CD4-positive, alpha-beta T cell (primary cell): ENCODE measurements at regions not wholly inside any gene's neighbourhood (a gene's known extent, or its start where the extent isn't known, plus 50 kb on each side); places are given as distances from the start of the nearest gene placed in this dataset.

ENCODE experiments used
- ATAC-seq: fragments of 200-7000 bp; cut with Tn5 transposase; one replicate; pipeline ENCODE4 v1.10.0; 2022; ENCODE audit warnings: mild to moderate bottlenecking; ENCODE audit not compliant: poor library complexity
- CTCF ChIA-PET: fragments of 350-600 bp; sonication (Branson Sonifier 250); formaldehyde crosslinking; loops from one replicate; lab custom pipeline; 2021; ENCODE audit warnings: antibody characterized with exemption, inconsistent platforms; lab: Charles Lee
- POLR2A ChIA-PET: fragments of 350-600 bp; sonication (Branson Sonifier 250); formaldehyde crosslinking; loops from one replicate; lab custom pipeline; 2021; ENCODE audit warnings: antibody characterized with exemption, inconsistent platforms; lab: Charles Lee
- DNase-seq, 14 experiments: peaks; one replicate each; pipeline ENCODE4 v3.0.0-alpha.2; 2013 to 2020; ENCODE audit warnings: mixed read lengths in 2 of 14
- H3K27ac ChIP-seq, 2 donors: one replicate each; pipeline versions ENCODE4 v1.5.1 to v1.7.0; 2013; ENCODE audit warnings: low read length in 2 of 2, low read depth in 1 of 2, mild to moderate bottlenecking in 1 of 2
- H3K27me3 ChIP-seq, 2 experiments: 1 replicate in 1 of 2; 2 replicates in 1 of 2; pipeline versions ENCODE4 v1.6.1 to v1.7.0; 2013; ENCODE audit warnings: low read length in 2 of 2, control low read depth in 1 of 2, mild to moderate bottlenecking in 1 of 2, moderate library complexity in 1 of 2; ENCODE audit not compliant: insufficient read depth in 2 of 2, control insufficient read depth in 1 of 2
- H3K36me3 ChIP-seq: one replicate; pipeline ENCODE4 v1.6.1; 2013; ENCODE audit warnings: low read length, control low read depth; ENCODE audit not compliant: insufficient read depth
- H3K4me1 ChIP-seq: one replicate; pipeline ENCODE4 v1.6.1; 2013; ENCODE audit warnings: low read length, control low read depth; ENCODE audit not compliant: insufficient read depth
- H3K4me3 ChIP-seq: one replicate; pipeline ENCODE4 v1.5.1; 2013; ENCODE audit warnings: mild to moderate bottlenecking, low read length, moderate library complexity
- H3K9me3 ChIP-seq, 2 experiments: 1 replicate in 1 of 2; 2 replicates in 1 of 2; pipeline versions ENCODE4 v1.6.1 to v1.7.0; 2013; ENCODE audit warnings: low read length in 2 of 2, mild to moderate bottlenecking in 2 of 2, control low read depth in 1 of 2, moderate library complexity in 1 of 2; ENCODE audit not compliant: control insufficient read depth in 1 of 2, insufficient read depth in 1 of 2
- H3K27ac Mint-ChIP-seq: one replicate; pipeline ENCODE4 v1.8.0; 2020; ENCODE audit warnings: mixed read lengths
- H3K27me3 Mint-ChIP-seq: one replicate; pipeline ENCODE4 v1.8.0; 2021; ENCODE audit warnings: mixed read lengths
- H3K36me3 Mint-ChIP-seq: one replicate; pipeline ENCODE4 v1.8.0; 2021; ENCODE audit warnings: low read depth, mixed read lengths
- H3K4me1 Mint-ChIP-seq: one replicate; pipeline ENCODE4 v1.8.0; 2021; ENCODE audit warnings: low read depth, mixed read lengths
- H3K4me3 Mint-ChIP-seq: one replicate; pipeline ENCODE4 v1.8.0; 2020; ENCODE audit warnings: mild to moderate bottlenecking, mixed read lengths
- H3K9me3 Mint-ChIP-seq: one replicate; pipeline ENCODE4 v1.8.0; 2020; ENCODE audit warnings: mixed read lengths
- intact Hi-C, 2 experiments: fragments of 100-400 bp; cut with DNase I in 1 of 2; cut with micrococcal nuclease in 1 of 2; formaldehyde crosslinking; loops; one replicate each; pipeline versions ENCODE4 v1.15.1 to v1.9.0; 2023 to 2025; cut with DNase I, micrococcal nuclease
- TF ChIP-seq, protein P1 (sequence below): fragments of 200-600 bp; IDR thresholded peaks from one replicate; pipeline ENCODE4 v1.8.0; 2022; ENCODE audit warnings: antibody characterized with exemption, mild to moderate bottlenecking

DNA sequence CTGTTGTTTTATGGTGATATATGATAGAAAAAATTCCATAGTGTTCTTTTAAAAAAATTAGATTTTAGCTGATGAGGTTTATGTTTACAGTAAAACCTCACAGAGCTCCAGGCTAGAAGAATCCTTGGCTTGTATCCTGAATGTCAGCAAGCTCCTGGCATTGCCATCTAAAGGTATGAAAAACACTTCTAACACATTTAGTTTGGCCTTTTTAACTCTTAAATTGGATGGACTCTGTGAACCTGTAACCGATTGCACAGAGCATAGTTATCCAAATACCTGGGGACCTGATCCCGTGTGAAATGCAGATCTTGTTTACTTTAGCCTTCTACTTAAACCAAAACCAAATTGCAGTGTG, 241.1 kb upstream of the DCN start:
- no peak for ATAC-seq

DNA sequence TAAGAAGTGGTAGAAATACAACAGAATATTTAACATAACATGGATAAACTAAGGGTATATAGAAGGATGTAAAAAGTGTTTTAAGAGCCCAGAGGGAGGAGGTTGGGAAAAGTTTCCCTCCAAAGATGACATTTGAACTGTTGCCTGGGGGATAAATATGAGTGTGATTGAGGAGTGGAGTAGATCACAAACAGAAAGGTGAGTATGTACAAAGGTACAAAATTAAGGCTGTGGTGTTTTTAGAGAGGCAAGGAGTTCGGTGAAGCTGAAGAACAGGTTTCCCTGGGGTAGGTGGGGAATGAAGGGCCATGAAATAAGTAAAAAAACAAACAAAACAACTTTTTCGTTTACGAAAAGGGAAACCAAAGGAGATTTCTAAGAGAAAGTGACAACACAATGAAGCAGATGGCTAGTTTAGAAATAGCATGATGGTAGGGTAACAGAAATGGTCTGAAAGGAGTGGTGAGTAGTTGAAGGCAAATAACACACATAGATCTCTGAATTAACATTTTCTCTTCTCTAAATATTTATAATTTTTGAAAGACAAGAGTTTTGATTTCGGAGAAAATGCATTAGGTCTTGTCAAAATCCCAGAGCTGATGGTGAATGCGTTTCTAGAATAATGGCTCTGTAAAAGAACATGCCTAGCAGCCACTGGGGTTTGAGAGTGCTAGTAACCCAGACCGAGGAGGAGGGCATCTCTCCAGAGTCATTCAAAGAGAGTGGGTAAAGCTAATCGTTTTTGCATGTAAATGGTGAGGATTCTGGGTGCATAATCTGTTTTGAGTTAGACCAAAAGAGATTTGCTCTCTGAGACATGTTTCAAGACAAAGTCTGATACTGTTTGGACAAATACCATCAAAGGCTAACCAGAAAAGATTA, 240.4 kb upstream of the DCN start:
- no peak overlapping the region for H3K4me3 Mint-ChIP-seq
- no peak overlapping the region for H3K4me3 ChIP-seq
- no peaks in the 10 kb centered on the region for H3K9me3 ChIP-seq
- ATAC-seq (no peak), DNase-seq (no peak)
- CTCF ChIA-PET, result no interaction called here
- intact Hi-C loops, result no loop called here
- no peak overlapping the region for H3K27ac Mint-ChIP-seq
- no peaks in the 10 kb centered on the region for H3K9me3 Mint-ChIP-seq
- peaks cover 3% of the 10 kb centered on the region for H3K27me3 Mint-ChIP-seq
- POLR2A ChIA-PET, result no interaction called here
- TF ChIP-seq, protein P1, sequence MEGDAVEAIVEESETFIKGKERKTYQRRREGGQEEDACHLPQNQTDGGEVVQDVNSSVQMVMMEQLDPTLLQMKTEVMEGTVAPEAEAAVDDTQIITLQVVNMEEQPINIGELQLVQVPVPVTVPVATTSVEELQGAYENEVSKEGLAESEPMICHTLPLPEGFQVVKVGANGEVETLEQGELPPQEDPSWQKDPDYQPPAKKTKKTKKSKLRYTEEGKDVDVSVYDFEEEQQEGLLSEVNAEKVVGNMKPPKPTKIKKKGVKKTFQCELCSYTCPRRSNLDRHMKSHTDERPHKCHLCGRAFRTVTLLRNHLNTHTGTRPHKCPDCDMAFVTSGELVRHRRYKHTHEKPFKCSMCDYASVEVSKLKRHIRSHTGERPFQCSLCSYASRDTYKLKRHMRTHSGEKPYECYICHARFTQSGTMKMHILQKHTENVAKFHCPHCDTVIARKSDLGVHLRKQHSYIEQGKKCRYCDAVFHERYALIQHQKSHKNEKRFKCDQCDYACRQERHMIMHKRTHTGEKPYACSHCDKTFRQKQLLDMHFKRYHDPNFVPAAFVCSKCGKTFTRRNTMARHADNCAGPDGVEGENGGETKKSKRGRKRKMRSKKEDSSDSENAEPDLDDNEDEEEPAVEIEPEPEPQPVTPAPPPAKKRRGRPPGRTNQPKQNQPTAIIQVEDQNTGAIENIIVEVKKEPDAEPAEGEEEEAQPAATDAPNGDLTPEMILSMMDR, result no peak
- H3K4me1 ChIP-seq, result no peaks in the 10 kb centered on the region
- H3K36me3 Mint-ChIP-seq, result no peaks in the 10 kb centered on the region
- no peak overlapping the region for H3K27ac ChIP-seq
- no peaks in the 10 kb centered on the region for H3K4me1 Mint-ChIP-seq
- H3K36me3 ChIP-seq, result no peaks in the 10 kb centered on the region
- H3K27me3 ChIP-seq, result no peaks in the 10 kb centered on the region

More for the DNA sequence above, 241.1 kb upstream of the DCN start:
- DNase-seq, result no peak
- Histone ChIP-seq H3K27ac (no peak overlapping the region), H3K4me3 (no peak overlapping the region), H3K36me3 (no peaks in the 10 kb centered on the region), H3K27me3 (no peaks in the 10 kb centered on the region), H3K9me3 (no peaks in the 10 kb centered on the region), H3K4me1 (no peaks in the 10 kb centered on the region)
- TF ChIP-seq, protein P1, result no peak
- no peaks in the 10 kb centered on the region for H3K36me3 Mint-ChIP-seq
- no peaks in the 10 kb centered on the region for H3K9me3 Mint-ChIP-seq
- no peak overlapping the region for H3K4me3 Mint-ChIP-seq
- no peaks in the 10 kb centered on the region for H3K4me1 Mint-ChIP-seq
- ChIA-PET POLR2A (no interaction called here), CTCF (no interaction called here)
- H3K27ac Mint-ChIP-seq, result no peak overlapping the region
- peaks cover 3% of the 10 kb centered on the region for H3K27me3 Mint-ChIP-seq
- intact Hi-C loops, result no loop called here

DNA sequence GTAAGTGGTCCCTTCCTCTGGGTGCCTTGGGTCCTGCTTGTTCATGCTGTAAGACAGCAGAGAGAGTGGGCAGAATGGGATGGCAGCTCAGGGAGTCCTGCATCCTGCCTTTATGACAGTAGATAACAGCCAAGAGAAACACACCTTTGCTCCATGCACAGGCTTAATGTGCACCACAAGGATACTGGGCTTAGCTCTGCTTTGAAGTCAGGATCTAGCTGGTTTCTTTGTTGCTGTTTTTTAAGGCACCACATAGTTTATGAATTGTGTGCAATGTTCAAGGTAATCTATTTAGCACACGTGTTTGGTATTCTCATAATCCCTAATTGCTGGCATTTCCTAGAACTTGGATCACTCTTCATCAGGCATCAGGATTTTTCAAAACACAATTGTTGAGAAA, 239.5 kb upstream of the DCN start:
- no peaks in the 10 kb centered on the region for H3K27me3 ChIP-seq
- H3K9me3 Mint-ChIP-seq, result no peaks in the 10 kb centered on the region
- ChIA-PET CTCF (no interaction called here), POLR2A (no interaction called here)
- no peak overlapping the region for H3K4me3 Mint-ChIP-seq
- no peaks in the 10 kb centered on the region for H3K36me3 ChIP-seq
- no peaks in the 10 kb centered on the region for H3K4me1 ChIP-seq
- intact Hi-C loops, result no loop called here
- H3K4me1 Mint-ChIP-seq, result no peaks in the 10 kb centered on the region
- H3K27ac Mint-ChIP-seq, result no peak overlapping the region
- H3K27me3 Mint-ChIP-seq, result peaks cover 3% of the 10 kb centered on the region
- TF ChIP-seq, protein P1, result no peak
- H3K4me3 ChIP-seq, result no peak overlapping the region
- DNase-seq (no peak), ATAC-seq (no peak)
- H3K9me3 ChIP-seq, result no peaks in the 10 kb centered on the region
- H3K36me3 Mint-ChIP-seq, result no peaks in the 10 kb centered on the region
- no peak overlapping the region for H3K27ac ChIP-seq
